ENCODE measurements at regions not wholly inside any gene's neighbourhood (a gene's known extent, or its start where the extent isn't known, plus 50 kb on each side); places are given as distances from the start of the nearest gene placed in this dataset.

DNA sequence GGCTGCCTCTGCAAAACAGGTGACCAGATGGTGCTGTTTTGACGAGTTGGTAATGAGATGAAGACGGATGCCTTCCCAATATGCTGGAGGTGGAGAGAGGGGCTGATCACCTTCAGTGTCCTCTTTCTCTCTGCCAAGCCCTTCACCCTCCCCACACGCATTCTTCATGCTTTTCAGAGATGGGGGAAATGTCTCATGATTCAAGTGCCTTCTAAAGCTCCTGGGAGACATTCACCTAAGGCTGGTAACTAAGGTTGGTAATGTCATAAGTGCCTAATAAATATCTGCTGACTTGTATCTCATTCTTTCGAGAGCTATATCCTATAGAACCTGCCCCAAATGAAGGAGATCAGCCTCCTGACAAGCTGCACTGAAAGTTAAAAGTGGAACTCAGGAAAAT lies 86.2 kb upstream of the MBNL2 start:
- no peak for DNase-seq (ENCODE audit: low spot score)

DNA sequence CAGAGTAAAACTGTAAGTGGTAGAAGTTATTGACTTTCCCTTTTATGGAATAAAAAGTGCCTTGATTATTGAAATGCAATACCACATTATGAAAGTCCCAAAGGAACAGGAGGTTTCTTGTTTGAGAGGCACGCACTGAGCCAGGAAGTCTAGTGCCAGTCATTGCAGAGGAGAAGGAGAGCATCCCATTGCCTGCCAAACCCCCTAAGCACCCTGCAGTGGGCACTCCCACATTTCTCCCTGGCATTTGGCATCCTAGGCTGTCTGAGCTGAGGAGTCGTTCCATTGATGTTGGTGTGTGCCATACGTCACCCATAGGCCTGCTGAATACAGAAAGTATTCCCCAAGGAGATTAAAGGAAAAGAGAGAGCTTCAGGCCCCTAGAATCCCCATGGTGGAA lies 85.7 kb upstream of the MBNL2 start:
- no peak for DNase-seq (ENCODE audit: low spot score)

DNA sequence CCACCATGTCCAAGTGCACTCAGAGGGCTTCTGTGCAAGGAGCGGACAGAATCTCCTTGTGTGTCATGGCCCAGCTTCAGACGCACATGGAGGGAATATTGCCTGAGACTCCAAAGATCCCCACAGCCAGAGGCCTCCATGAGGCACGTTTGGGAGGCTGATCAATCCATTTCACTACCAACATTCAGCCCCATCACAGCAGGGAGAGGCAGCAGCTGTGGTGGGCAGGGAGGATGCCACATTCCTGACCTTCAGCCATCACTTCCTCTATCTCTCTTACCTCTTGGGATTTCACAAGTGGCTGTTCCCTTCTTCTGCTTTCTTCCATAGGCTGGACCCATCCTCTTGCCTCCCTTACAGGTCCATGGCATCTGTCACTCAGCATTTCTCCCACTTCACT lies 82.4 kb upstream of the MBNL2 start:
- DNase-seq (ENCODE audit: low spot score): no peak

DNA sequence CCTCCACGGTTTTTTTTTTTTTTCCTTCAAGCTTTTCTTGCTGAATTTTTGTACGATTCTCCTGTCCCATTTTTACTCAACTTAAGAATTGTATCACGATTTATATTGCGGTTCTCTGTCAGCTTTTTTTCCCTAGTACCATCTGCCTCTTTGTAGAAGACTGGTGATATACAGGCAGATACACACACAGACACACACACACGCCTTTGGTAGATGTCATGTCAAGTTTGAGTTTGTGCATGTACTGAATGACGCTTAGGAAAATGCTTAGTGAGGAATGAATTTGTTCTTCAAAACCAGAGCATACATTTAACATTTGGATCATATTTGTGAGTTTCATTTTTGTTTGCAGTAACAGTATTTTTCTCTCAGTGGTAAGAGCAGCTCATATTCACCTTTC lies 82.0 kb upstream of the MBNL2 start:
- no peak for DNase-seq (ENCODE audit: low spot score)

DNA sequence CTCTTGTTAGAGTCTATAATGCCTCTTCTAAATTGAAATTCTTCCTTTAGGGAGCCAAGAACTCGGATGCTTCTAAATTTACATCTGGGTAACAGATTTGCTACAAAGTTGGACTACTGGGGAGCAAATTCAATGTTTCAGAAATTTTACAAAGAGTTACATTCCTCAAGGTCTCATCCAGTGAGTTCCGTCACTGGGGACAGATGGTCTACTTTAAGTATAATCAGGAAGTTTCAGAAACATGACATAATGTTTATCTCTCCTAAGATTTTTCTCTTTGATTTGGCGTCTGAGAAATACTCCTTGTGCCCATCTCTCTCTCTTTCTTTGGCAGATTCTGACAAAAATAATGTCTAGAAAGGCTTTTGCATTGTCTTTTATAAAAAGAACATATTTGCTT lies 81.5 kb upstream of the MBNL2 start:
- DNase-seq (ENCODE audit: low spot score): no peak

DNA sequence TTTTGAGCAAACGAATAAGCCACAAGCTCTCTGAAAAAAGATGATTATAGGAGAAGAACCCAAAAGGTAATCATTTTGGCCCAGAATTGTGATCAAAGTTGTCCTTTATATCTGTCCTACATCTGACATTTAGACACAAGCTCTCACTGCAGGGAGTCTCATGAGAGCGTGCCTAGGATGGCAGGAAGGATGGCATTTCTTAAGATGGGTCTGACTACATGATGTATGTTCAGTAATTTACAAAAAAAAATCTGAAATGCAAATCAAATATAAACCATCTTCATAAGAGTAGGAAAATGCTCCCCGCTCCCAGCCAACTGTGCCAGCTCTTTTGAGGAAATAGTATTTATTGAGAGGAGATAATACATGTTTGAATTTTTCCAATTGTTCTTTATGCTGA lies 81.0 kb upstream of the MBNL2 start:
- no peak for DNase-seq (ENCODE audit: low spot score)

DNA sequence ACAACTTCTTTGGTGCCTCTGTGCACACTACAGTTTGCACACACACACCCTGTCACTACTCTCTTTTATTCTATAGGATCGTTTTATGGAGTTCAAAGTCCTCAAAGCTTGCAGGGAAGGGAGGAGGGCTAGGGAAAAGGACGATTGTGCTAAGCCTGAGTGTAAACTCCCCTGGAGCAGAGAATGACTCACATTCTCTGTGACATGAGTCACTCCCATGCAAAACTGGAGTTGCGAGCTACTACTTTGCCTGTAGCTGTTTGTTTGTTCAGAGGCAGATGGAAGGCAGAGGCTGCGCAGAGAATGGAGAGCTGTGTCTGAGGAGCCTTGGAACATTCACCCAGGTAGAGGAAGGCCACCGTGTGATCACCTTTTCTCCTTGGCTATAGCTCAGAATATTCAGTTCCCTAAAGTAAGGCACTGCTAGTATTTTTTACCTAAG lies 80.5 kb upstream of the MBNL2 start:
- DNase-seq (ENCODE audit: low spot score): peak; percentile 99

DNA sequence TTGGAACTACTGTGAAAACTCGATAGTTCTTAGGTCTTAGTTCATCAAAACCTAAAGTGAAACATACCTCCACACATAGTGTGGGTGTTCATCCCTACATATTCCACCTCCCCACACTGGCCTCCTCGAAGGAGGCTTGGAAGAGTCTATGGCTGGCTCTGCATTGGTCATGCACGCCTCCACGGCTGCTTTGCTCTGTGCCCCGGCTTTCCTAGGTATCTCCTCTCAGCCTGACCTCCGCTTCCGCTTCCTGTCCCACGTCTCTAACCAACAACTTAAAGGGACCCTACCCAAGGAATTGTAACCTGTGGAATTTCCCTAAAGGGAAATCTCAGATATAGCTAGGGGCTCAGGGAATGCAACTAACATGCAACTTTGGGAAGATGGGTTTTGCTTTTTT lies 79.7 kb upstream of the MBNL2 start:
- DNase-seq (ENCODE audit: low spot score): peak; percentile 92

DNA sequence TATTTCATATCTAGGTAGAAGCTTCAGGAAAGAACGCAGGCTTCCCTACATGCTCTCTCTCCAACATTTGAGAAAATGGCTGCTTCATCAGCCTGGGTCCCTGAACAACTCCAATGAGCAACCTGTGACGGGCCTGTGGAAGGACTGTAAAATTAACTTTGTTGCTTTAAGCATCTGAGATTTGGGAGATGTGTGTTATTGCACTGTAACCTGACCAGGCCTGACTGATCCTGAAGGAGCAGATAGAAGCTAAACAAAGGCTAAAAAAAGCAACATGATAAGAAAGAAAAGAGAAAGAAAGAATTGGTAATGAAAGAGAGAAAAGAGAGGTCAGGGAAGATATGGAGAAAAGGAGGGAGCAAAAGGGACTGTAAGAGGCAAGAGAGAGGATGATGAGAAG lies 77.1 kb upstream of the MBNL2 start:
- no peak for DNase-seq (ENCODE audit: low spot score)

DNA sequence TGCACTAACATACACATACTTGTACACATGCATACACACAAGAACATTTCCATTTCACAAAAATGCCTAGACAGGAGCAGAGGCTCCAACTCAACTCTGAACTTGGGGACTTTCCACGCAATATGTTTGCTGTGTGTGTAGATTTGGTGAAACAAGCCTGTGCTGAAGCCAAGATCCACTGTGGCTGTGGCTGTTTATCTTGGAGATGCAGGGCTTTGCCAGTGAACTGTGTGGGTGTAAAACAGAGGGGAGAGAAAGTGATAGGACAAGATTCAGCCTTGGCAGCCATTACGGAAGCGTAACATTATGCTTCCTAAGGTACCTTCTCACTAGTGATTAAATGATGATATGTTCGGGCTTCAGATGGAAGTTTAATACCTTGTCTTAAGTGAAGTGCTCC lies 73.2 kb upstream of the MBNL2 start:
- no peak for DNase-seq (ENCODE audit: low spot score)

DNA sequence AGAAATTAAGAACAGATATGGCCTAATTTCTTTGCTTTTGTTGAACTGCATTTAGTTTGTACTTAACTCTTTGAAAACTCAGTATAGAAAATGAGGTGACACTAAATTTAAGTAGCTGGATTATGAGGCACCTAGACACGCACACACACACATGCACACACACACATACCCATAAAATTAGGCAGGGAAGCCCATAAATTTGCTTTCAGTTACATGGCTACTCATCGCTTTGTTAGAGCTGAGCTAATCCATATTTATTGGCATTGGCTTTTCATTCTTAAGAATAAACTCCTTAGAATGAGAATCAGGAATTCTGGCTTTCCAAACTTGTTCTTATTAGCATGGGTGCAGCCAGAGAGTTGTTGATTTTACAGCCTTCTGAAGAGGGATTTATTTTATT lies 61.7 kb upstream of the MBNL2 start:
- DNase-seq (ENCODE audit: low spot score): no peak

DNA sequence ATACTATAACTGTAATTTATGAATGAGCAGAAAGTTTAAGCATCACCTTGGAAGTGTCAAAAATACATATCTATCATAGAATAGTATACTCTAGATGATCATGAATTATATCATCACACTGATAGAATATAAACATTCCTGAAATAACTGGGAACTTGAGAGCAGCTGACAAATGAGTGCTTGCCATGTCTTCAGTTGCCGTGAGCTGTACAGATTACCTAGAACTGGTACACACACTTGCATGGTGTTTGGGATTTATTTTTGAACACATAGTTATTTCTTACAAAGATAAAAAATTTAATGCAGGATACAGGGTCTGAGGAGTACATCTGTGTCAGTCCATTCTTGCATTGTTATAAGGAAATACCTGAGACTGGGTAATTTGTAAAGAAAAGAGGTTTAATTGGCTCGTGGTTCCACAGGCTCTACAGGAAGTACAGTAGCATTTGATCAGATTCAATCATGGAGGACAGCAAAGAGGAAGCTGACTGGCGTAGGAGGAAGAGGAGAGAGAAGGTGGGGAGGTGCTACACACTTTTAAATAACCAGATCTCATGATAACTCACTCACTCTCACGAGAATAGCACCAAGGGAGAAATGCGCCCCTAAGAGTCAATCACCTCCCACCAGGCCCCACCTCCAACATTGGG lies 60.4 kb upstream of the MBNL2 start:
- no peak for DNase-seq (ENCODE audit: low spot score)

DNA sequence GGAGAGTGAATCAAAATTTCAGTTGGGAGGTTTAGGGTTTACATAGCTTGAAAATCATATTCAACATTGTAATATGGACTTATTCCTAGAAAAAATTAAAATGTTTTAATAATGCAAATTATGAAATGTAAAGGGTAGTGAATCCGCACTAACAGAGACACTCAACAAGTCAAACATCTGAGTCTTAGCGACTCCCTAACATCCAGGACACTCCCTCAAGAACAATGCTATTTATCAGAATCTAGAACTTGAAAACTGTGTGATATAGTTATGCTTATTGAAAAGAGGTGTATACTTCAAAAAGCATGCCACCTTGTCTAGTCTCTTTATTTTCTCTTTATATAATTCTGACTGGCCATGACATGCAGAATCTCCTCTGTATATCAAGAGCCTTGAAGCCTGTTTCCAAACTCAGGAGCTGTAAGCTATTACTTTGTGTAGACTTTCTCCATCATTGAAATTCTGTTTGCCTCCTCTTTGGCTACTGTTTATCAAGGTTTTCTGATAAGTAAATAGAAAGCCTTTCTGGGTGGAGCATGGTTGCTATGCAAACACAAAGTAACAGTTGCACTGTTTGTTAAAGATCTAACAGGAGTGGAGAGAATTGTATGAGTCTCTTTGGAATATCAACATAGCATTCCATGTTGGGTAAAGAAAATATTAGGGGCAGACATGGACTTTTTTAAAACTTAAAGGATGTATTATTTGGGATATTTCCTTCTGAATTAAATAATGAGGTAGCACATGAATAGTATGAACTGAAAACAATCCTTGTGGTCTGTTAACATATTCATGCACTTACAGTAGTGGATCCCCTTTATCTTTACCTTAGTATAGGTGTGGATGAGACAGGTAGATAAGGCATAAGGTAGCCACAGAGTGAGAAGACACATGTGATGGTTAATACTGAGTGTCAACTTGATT lies 56.4 kb upstream of the MBNL2 start:
- DNase-seq (ENCODE audit: low spot score): peak; percentile 94

DNA sequence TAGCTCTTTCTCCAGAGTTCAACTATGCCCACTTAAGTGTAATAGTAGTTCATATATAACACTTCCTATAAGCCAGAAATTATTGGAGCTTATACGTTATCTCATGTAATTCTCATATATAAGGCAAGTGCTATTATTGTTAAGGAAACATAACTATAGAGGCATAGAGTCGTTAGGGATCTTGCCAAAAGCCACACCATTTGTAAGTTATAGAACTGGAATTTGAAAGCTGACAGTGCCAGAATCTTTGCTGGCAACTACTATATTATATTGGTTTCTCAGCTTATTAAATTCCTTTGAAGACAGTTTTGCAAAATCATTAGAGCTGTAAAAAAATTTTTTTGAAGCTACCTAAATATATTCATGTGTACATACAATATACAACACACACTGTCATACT lies 51.0 kb upstream of the MBNL2 start:
- no peak for DNase-seq (ENCODE audit: low spot score)
